Spleen (tissue), 7 donors: ENCODE measurements at regions not wholly inside any gene's neighbourhood (a gene's known extent, or its start where the extent isn't known, plus 50 kb on each side); places are given as distances from the start of the nearest gene placed in this dataset.

Experiments
- POLR2A ChIP-seq, 3 donors: fragments of 450-650 bp; IDR thresholded peaks; one replicate each; pipeline ENCODE4 v1.5.1; 2017; ENCODE audit warnings: antibody characterized with exemption in 3 of 3, mild to moderate bottlenecking in 1 of 3
- TF ChIP-seq, protein P1 (sequence below), 11 experiments: fragments of 200-600 bp in 7 of 11; fragments of 450-650 bp in 4 of 11; sonication (generic) in 4 of 11; IDR thresholded peaks in 8 of 11; conservative IDR thresholded peaks in 3 of 11; 1 replicate in 7 of 11; 2 replicates in 4 of 11; pipeline versions ENCODE4 v1.4.0 to v1.8.0; 2016 to 2021; ENCODE audit warnings: antibody characterized with exemption in 11 of 11, inconsistent platforms in 4 of 11, mild to moderate bottlenecking in 1 of 11
- donor health status: DM: no; HTN: no; CAD: no; lungs with moderate emphysema.
- donor health status: DM: no; HTN: no; CAD: no.
- donor health status: DM: no; HTN: no; CAD: no.

- TF ChIP-seq, protein P1, sequence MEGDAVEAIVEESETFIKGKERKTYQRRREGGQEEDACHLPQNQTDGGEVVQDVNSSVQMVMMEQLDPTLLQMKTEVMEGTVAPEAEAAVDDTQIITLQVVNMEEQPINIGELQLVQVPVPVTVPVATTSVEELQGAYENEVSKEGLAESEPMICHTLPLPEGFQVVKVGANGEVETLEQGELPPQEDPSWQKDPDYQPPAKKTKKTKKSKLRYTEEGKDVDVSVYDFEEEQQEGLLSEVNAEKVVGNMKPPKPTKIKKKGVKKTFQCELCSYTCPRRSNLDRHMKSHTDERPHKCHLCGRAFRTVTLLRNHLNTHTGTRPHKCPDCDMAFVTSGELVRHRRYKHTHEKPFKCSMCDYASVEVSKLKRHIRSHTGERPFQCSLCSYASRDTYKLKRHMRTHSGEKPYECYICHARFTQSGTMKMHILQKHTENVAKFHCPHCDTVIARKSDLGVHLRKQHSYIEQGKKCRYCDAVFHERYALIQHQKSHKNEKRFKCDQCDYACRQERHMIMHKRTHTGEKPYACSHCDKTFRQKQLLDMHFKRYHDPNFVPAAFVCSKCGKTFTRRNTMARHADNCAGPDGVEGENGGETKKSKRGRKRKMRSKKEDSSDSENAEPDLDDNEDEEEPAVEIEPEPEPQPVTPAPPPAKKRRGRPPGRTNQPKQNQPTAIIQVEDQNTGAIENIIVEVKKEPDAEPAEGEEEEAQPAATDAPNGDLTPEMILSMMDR (IDR thresholded peaks at IDR 0.05 in 8 of 11, conservative IDR thresholded peaks at IDR 0.05 in 3 of 11), result no peak
- TF ChIP-seq POLR2A (IDR thresholded peaks at IDR 0.05), result no peak
These were observed 53.0 kb upstream of the GOLGA8A start for GRCh38 chr15:34490417-34491193.
